ENCODE measurements at regions not wholly inside any gene's neighbourhood (a gene's known extent, or its start where the extent isn't known, plus 50 kb on each side); places are given as distances from the start of the nearest gene placed in this dataset.

- H3K4me2 ChIP-seq (ENCODE audit: insufficient read depth in 1 of 2, low read depth in 2 of 2, low read length in 2 of 2): peak overlapping the region; percentile 86 to 89
- H3K23ac ChIP-seq (ENCODE audit: insufficient read length): no peak overlapping the region
- no peak overlapping the region for H2AFZ ChIP-seq (ENCODE audit: low read length)
- no peaks in the 10 kb centered on the region for H3K36me3 ChIP-seq (ENCODE audit: control insufficient read depth in 2 of 4, insufficient read depth in 4 of 4, low read length in 3 of 4)
- peaks cover 0 to 11% (median 6%) of the 10 kb centered on the region in 4 experiments; a peak in 5 of 7 replicates for H3K4me1 ChIP-seq (replicated peaks in 1 of 4; ENCODE audit: control insufficient read depth in 3 of 4, insufficient read depth in 4 of 4, low read length in 3 of 4)
- no peak overlapping the region for H3K27ac ChIP-seq (ENCODE audit: low read depth, low read length)
- H4K5ac ChIP-seq (ENCODE audit: insufficient read length, low read depth, low read length): no peak overlapping the region
- H2BK12ac ChIP-seq (ENCODE audit: low read depth, low read length): peak overlapping the region; percentile 68; the same call in 1 of the 2 replicates
- DNase-seq (ENCODE audit: low read depth in 1 of 2, low spot score in 2 of 2) (no peak), FAIRE-seq (no peak)
- TF ChIP-seq E2F6 (IDR thresholded peaks at IDR 0.05): no peak
- TF ChIP-seq EP300 (IDR thresholded peaks at IDR 0.05; ENCODE audit: borderline replicate concordance in 1 of 2, low read depth in 2 of 2, low read length in 2 of 2): no peak
- TF ChIP-seq ATF2 (IDR thresholded peaks at IDR 0.05; ENCODE audit: low read length): no peak
- no peak for TF ChIP-seq POU5F1 (IDR thresholded peaks at IDR 0.05; ENCODE audit: low read depth, low read length)
- peak overlapping the region; percentile 62; the same call in 1 of the 2 replicates for H2BK15ac ChIP-seq (ENCODE audit: low read length)
- CTCF ChIA-PET (ENCODE audit: partially characterized antibody): interaction anchor here (0.6 to 1.0 kb wide), 3 partner anchors 32 to 251 kb away, joined by 3 read pairs; no protein-coding TSS in a partner anchor
- peaks cover 26% of the 10 kb centered on the region; the same call in 1 of the 2 replicates for H3K23me2 ChIP-seq (ENCODE audit: low read depth, low read length)
- no peaks in the 10 kb centered on the region for H3K9me3 ChIP-seq (ENCODE audit: insufficient read depth in 2 of 2, low read depth in 1 of 2, low read length in 1 of 2)
- H3K18ac ChIP-seq (ENCODE audit: extremely low read depth, low read length): peak overlapping the region; percentile 65; the same call in 1 of the 2 replicates
- no peaks in the 10 kb centered on the region for H3K79me1 ChIP-seq (ENCODE audit: low read depth, low read length)
- H3K79me2 ChIP-seq (ENCODE audit: control insufficient read depth in 1 of 2, insufficient read depth in 2 of 2, low read length in 2 of 2): no peaks in the 10 kb centered on the region
- H2BK20ac ChIP-seq (ENCODE audit: low read length): no peak overlapping the region
- POLR2A ChIA-PET (ENCODE audit: partially characterized antibody): no interaction called here
- peak overlapping the region; percentile 36; the same call in 1 of the 2 replicates for H4K8ac ChIP-seq (ENCODE audit: extremely low read depth, insufficient read depth, low read length)
- 79 to 100% methylated on average over 2 to 11 of the region's 12 CpGs for WGBS, 2 experiments (ENCODE audit: extremely low coverage in 1 of 2, insufficient coverage in 1 of 2, insufficient read length in 1 of 2, insufficient replicate concordance in 2 of 2, low coverage in 1 of 2, low lambda C conversion rate in 2 of 2, missing lambda C conversion rate in 1 of 2)
- H3K9ac ChIP-seq (replicated peaks in 1 of 4; ENCODE audit: extremely low read depth in 1 of 4, low read depth in 3 of 4, low read length in 3 of 4): no peak overlapping the region
- H2BK5ac ChIP-seq (ENCODE audit: low read depth, low read length): peak overlapping the region; percentile 78; the same call in 1 of the 2 replicates
- H4K91ac ChIP-seq (replicated peaks; ENCODE audit: insufficient read length, low read length): peak overlapping the region; percentile 37
- H3K27me3 ChIP-seq (replicated peaks in 1 of 4; ENCODE audit: control insufficient read depth in 3 of 4, extremely low read depth in 1 of 4, insufficient read depth in 3 of 4, low read length in 3 of 4): peaks cover 1 to 28% (median 25%) of the 10 kb centered on the region in 4 experiments
- peak overlapping the region; percentile 59 for H3K56ac ChIP-seq (replicated peaks; ENCODE audit: insufficient read length, low read depth, low read length)
- no peak overlapping the region for H3K4ac ChIP-seq (replicated peaks; ENCODE audit: insufficient read length, low read depth, low read length)
- no peak overlapping the region for H3K14ac ChIP-seq (ENCODE audit: insufficient read length)
- peaks cover 0 to 9% of the 10 kb centered on the region in 2 experiments for H4K20me1 ChIP-seq (replicated peaks in 1 of 2; ENCODE audit: control insufficient read depth in 1 of 2, insufficient read depth in 2 of 2, low read length in 2 of 2)
- H2AK5ac ChIP-seq (ENCODE audit: low read depth, low read length): peak overlapping the region; percentile 89; the same call in 1 of the 2 replicates
- H2BK120ac ChIP-seq (replicated peaks; ENCODE audit: low read depth, low read length): no peak overlapping the region
- peak overlapping the region in 3 of 4 experiments; percentile 49 to 60 (median 52); a peak in 6 of 8 replicates for H3K4me3 ChIP-seq (ENCODE audit: extremely low read depth in 1 of 4, insufficient read depth in 2 of 4, low read depth in 3 of 4, low read length in 4 of 4)
Measured at GRCh38 chr17:73953206-73954033, 250.1 kb upstream of the RPL38 start.
